Spleen (tissue), 11 donors: ENCODE measurements at regions not wholly inside any gene's neighbourhood (a gene's known extent, or its start where the extent isn't known, plus 50 kb on each side); places are given as distances from the start of the nearest gene placed in this dataset.
"Not testable (repeated sequence)": the region's sequence is repeated elsewhere in the genome, so short reads cannot be mapped to it uniquely, and the experiment has no call there.

Experiments used
- DNase-seq: peaks from one replicate; pipeline ENCODE4 v3.0.0-alpha.2; 2020
- H3K27ac ChIP-seq, 8 donors: fragments of 200-600 bp; sonication (generic) in 7 of 8; 1 replicate in 4 of 8; 2 replicates in 4 of 8; pipeline versions ENCODE4 v1.5.0 to v1.8.0; 2016 to 2021; ENCODE audit warnings: inconsistent platforms in 4 of 8, mild to moderate bottlenecking in 4 of 8, moderate library complexity in 1 of 8
- H3K27me3 ChIP-seq, 7 donors: fragments of 200-600 bp; sonication (generic) in 6 of 7; replicated peaks in 1 of 7; 1 replicate in 4 of 7; 2 replicates in 3 of 7; pipeline versions ENCODE4 v1.5.0 to v1.8.0; 2016 to 2021; ENCODE audit warnings: inconsistent platforms in 3 of 7, mild to moderate bottlenecking in 1 of 7
- H3K36me3 ChIP-seq, 6 donors: fragments of 200-600 bp; sonication (generic) in 5 of 6; 1 replicate in 4 of 6; 2 replicates in 2 of 6; pipeline versions ENCODE4 v1.5.0 to v1.8.0; 2016 to 2021; ENCODE audit warnings: inconsistent platforms in 2 of 6
- H3K4me1 ChIP-seq, 6 donors: fragments of 200-600 bp; sonication (generic) in 5 of 6; 1 replicate in 3 of 6; 2 replicates in 3 of 6; pipeline versions ENCODE4 v1.5.0 to v1.8.0; 2016 to 2021; ENCODE audit warnings: inconsistent platforms in 3 of 6
- H3K4me3 ChIP-seq, 8 donors: fragments of 200-600 bp; sonication (generic) in 7 of 8; 1 replicate in 4 of 8; 2 replicates in 4 of 8; pipeline versions ENCODE4 v1.5.0 to v1.8.0; 2016 to 2021; ENCODE audit warnings: inconsistent platforms in 4 of 8, mild to moderate bottlenecking in 4 of 8, moderate library complexity in 2 of 8
- H3K9me3 ChIP-seq, 8 donors: fragments of 200-600 bp; sonication (generic) in 7 of 8; 1 replicate in 4 of 8; 2 replicates in 4 of 8; pipeline versions ENCODE4 v1.5.0 to v1.8.0; 2016 to 2021; ENCODE audit warnings: inconsistent platforms in 4 of 8
- WGBS, 5 donors: extraction: QIAGEN DNeasy Blood & Tissue Kit in 3 of 5; methylation state at CpG; one replicate each; pipeline versions ENCODE4 v1.1.5 to v1.1.7; 2013 to 2018; 5-methylcytosine and 5-hydroxymethylcytosine counted together
- intact Hi-C: fragments of 100-400 bp; cut with DNase I; formaldehyde crosslinking; loops from one replicate; pipeline ENCODE4 v1.15.0; 2023; ENCODE audit warnings: low total_unique reads
- microRNA-seq, 3 donors: library from miRNA; unstranded; fragments of <30 nt; microRNA quantifications; one replicate each; pipeline versions ENCODE4 to v1.1.0, GENCODE V29; 2019 to 2020
- small RNA-seq, 4 donors: library from RNA; depleted of rRNA; stranded (forward); fragments of <200 nt; gene quantifications; one replicate each; pipeline ENCODE3, GENCODE V24; 2016
- donor health status: healthy with polysubstance abuse.
- donor health status: DM: no; HTN: no; CAD: no; lungs with moderate emphysema.
- donor health status: DM: no; HTN: no; CAD: no.
- donor health status: Bipolar disorder and iron deficiency.
- donor health status: healthy.
- donor health status: DM: no; HTN: no; CAD: no.
- donor health status: DM: yes; HTN: yes; CAD: no.

DNA sequence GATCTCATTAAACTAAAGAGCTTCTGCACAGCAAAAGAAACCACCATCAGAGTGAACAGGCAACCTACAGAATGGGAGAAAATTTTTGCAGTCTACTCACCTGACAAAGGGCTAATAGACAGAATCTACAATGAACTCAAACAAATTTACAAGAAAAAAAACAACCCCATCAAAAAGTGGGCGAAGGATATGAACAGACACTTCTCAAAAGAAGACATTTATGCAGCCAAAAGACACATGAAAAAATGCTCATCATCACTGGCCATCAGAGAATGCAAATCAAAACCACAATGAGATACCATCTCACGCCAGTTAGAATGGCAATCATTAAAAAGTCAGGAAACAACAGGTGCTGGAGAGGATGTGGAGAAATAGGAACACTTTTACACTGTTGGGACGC, 67.6 kb upstream of the PDPR start:
- H3K36me3 ChIP-seq, intact Hi-C loops, H3K4me1 ChIP-seq, DNase-seq, H3K27me3 ChIP-seq, H3K4me3 ChIP-seq, H3K27ac ChIP-seq, H3K9me3 ChIP-seq: not testable (repeated sequence)
- 33 to 100% (median 81%) methylated on average over 1 to 2 of the region's 3 CpGs for WGBS, 5 donors

DNA sequence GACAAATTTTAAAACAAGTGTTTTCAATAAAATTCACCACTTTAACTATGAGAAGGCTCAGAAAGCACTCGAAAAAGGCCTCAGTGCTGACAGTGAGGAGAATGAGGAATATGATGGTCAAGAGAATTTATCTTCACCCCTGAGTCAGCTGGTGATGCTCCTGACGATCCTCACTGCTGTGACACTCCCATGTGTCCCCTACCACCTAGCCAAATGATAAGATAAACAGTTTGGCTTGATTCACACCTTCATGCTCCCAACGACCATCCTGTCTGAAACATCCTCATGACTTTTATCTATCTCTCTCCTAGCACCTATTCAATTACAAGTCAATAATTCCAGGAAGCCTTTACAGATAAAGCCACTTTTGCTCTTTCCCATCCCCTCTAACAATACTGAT, 66.0 kb upstream of the PDPR start:
- H3K4me3 ChIP-seq, H3K4me1 ChIP-seq, H3K27ac ChIP-seq, H3K27me3 ChIP-seq, H3K9me3 ChIP-seq, intact Hi-C loops, H3K36me3 ChIP-seq, DNase-seq: not testable (repeated sequence)
- 73 to 90% (median 78%) methylated on average over 3 of the region's 3 CpGs for WGBS, 5 donors

DNA sequence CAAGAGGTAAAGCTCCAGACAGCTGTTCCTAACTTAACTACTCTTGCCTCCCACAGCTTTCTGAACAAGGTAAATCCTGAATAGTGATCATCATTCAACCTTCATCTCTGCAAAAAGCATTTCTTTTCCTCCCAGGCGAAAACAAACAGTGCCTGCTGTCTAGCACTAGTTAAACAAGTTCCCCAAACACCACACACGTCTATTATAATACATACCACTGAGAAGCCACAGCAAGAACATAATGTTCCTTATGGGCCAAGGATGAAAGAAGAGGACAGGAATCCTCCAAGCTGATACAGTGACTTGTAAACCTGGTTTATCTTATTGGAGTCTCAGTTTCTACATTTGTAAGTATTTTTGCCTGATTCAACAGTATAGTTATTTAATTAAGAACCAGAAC, 56.1 kb upstream of the PDPR start:
- H3K27me3 ChIP-seq, H3K9me3 ChIP-seq, H3K4me1 ChIP-seq, H3K36me3 ChIP-seq, H3K27ac ChIP-seq, DNase-seq, intact Hi-C loops, H3K4me3 ChIP-seq: not testable (repeated sequence)
- WGBS, 5 donors = 40 to 58% (median 43%) methylated on average over 1 to 2 of the region's 2 CpGs; no CpG with 5 or more reads in 2 of the 5 donors

DNA sequence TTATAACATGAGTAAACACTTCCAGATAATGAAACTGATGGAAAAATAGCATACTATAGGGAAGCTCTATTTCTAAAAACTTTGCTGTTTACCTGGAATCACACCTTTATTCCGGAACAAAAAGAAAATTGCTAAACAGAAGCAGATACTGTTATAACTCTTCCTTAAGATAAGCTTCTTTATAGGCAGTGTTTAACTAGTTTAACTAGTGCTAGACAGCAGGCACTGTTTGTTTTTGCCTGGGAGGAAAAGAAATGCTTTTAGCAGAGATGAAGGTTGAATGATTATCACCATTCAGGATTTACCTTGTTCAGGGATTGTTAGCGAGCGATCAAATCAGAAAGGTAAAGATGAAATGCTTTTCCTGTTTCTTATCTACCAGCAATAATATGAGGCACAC, 54.7 kb upstream of the PDPR start:
- H3K9me3 ChIP-seq, H3K27me3 ChIP-seq, H3K4me3 ChIP-seq, intact Hi-C loops, H3K36me3 ChIP-seq, DNase-seq, H3K27ac ChIP-seq: not testable (repeated sequence)
- peaks cover 0 to 13% (median 4%) of the 10 kb centered on the region in 6 donors for H3K4me1 ChIP-seq
- 92 to 98% (median 97%) methylated on average over 3 of the region's 3 CpGs for WGBS, 5 donors

- WGBS, 5 donors = 90 to 96% (median 93%) methylated on average over 8 of the region's 8 CpGs
- intact Hi-C loops = not testable (repeated sequence)
These were observed 53.6 kb upstream of the PDPR start for GRCh38 chr16:70060521-70061027.

GRCh38 chr16:70061671-70062218, 52.4 kb upstream of the PDPR start:
- H3K9me3 ChIP-seq, H3K27ac ChIP-seq, H3K4me3 ChIP-seq, DNase-seq, H3K36me3 ChIP-seq, H3K27me3 ChIP-seq, intact Hi-C loops: not testable (repeated sequence)
- WGBS, 5 donors = 71 to 81% (median 75%) methylated on average over 5 to 7 of the region's 7 CpGs
- peaks cover 0 to 26% (median 10%) of the 10 kb centered on the region in 6 donors for H3K4me1 ChIP-seq

More at GRCh38 chr16:70060521-70061027, 53.6 kb upstream of the PDPR start:
- peaks cover 0 to 20% (median 9%) of the 10 kb centered on the region in 6 donors for H3K4me1 ChIP-seq
- H3K27me3 ChIP-seq, H3K27ac ChIP-seq, H3K4me3 ChIP-seq, H3K36me3 ChIP-seq, H3K9me3 ChIP-seq, DNase-seq: not testable (repeated sequence)

GRCh38 chr16:70062947-70063346, 51.2 kb upstream of the PDPR start:
- 80 to 97% (median 88%) methylated on average over 3 of the region's 3 CpGs for WGBS, 5 donors
- H3K27ac ChIP-seq, DNase-seq, H3K36me3 ChIP-seq, H3K9me3 ChIP-seq, intact Hi-C loops, H3K27me3 ChIP-seq, H3K4me3 ChIP-seq: not testable (repeated sequence)
- peaks cover 0 to 27% (median 11%) of the 10 kb centered on the region in 6 donors for H3K4me1 ChIP-seq

Small RNA genes lying in the stretch of these regions (microRNA-seq; reads per million reads assigned to microRNA genes)
- gene MIR1972-2 = 0 reads per million in 3 donors

Small RNA genes lying in the stretch of these regions (small RNA-seq; reads per million reads assigned to genes)
- gene MIR1972-2 = 0 reads per million in 4 donors
